Non-pigmented ciliary epithelial cell (primary cell): ENCODE measurements at regions not wholly inside any gene's neighbourhood (a gene's known extent, or its start where the extent isn't known, plus 50 kb on each side); places are given as distances from the start of the nearest gene placed in this dataset.
A peak's percentile ranks its signal among the peaks of the same experiment; 100 is the strongest.

Experiments
- DNase-seq: peaks from one replicate; pipeline ENCODE4 v3.0.0-alpha.2; 2010; ENCODE audit warnings: low read depth

DNA sequence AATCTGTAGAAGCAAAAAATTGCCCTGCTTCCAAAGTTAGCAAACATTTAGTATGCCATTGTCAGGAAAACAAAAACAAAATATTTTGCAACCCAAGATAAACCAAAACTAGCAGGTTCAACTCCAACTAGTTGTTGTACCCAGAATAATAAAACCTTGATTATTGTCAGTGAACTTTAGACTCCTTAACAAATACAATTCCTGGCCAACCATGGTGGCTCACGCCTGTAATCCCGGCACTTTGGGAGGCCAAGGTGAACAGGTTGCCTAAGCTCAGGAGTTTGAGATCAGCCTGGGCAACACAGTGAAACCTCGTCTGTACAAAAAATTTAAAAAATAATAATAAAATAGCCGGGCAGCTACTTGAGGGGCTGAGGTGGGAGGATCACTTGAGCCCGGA lies 53.6 kb upstream of the EPCAM start:
- DNase-seq: no peak

DNA sequence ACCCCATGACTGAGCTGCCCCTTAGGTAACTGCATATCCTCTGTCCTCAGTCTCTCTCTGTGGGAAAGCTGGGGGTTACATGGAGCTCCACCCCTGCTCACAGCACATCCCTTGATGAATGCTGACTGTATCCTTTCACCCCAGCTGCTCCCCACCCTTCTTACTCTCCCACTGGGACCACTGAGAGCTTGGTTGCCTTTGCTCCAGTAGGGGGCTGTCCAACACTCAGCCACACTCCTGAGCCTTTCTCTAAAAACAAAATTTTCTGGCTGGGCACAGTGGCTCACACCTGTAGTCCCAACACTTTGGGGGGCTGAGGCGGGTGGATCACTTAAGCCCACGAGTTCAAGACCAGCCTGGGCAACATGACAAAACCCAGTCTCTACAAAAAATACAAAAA lies 55.4 kb upstream of the EPCAM start:
- no peak for DNase-seq

DNA sequence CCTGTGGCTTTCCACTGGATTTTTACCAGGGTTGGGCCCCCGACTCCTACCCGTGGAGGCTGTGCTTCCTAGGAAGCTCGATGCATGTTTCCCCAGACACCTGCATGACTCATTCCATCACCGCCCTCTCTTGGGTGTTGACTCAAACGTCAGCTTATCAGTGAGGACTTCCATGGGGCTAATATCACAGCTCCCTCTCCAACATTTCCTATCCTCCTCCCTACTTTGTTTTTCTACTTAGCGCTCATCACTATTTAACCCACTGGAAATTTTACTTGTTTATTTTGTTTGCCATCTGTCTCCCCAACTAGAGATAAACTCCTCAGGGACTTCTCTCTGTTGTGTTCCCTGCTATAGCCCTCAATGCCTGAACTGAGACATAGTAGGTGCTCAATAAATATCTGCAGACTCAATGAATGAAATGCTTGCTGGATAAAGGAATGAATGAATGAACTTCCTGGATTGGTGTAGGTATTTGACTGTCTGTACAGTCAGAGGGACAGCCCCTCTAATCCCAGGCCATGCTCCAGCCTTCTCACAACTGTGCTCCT lies 55.9 kb upstream of the EPCAM start:
- no peak for DNase-seq

DNA sequence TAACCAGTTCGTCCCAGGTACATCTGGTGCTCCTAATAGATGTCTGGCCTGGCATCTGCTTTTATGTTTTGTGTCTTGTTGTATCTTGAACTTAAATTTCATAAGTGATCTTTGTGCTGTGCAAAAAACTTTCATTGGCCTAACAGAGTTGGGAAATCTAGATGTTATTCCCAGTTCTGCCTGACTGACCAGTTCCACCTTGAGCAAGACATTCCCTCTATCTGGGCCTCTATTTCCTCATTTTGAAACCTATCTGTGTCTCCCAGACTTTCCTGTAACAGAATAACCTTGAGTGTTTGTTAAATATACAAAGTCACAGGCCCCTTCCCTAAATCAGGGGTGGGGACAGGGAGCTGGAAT lies 56.6 kb upstream of the EPCAM start:
- DNase-seq: no peak

DNA sequence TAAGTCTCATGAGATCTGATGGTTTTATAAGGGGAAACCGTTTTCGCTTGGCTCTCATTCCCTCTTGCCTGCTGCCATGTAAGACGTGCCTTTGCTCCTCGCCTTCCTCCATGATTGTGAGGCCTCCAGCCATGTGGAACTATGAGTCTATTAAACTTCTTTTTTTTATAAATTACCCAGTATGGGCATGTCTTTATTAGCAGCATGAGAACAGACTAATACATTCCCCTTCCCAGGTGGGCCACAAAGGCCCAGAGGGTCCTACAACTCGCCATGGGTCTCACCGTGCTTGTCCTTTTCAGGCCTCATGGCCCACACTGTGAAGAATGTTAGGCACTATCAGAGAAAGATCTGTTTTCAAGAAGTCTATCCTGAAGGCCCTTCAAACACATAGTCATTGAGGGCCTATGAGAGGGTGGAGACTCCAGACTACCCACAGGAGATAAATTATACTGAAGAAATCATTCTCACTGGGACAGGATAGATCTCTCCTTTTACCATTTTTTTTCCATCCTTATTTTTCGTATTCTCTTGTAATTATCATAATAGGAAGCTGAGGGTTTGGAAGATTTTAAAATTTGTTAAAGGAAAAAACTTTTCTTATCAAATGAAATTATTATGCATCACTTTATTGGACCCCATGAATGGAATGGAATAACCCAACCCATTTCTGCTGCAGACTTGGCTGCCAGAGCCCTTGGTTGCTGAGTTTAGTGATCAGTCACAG lies 57.2 kb upstream of the EPCAM start:
- no peak for DNase-seq

DNA sequence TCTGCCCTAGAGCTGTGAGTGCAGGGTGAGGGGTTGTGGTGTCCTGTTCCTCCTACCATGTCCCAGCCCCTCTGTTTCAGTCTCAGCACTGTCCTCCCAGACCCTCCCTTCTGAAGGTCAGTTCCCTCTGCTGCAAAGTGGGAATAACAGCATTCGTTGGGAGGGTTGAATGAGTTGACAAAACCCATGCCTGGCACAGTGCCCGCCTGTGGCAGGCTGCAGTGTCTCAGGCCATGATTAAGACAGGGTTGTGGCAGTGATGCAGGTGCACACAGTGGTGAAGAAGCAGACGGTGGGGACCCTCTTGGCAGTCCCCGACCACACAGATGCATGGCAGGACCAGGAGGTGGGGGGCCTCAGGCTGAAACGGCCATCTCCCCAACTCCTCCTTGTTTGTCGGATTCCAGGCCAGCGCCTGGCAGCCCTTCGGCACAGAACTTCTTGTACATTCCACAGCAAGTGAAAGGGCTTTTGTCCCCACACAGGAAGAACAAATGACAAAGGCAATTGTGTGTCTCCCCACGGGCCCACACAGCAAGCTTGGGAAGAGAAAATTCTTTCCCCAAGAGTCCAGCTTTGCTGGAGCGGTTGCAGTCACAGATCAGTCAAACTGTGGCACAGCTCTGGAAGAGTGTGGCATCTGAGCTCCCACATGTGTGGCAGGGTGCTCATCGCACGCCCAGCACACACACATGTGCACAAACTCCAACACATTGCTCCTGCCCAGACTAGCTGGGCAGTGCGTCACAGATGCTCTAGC lies 58.1 kb upstream of the EPCAM start:
- DNase-seq: no peak

DNA sequence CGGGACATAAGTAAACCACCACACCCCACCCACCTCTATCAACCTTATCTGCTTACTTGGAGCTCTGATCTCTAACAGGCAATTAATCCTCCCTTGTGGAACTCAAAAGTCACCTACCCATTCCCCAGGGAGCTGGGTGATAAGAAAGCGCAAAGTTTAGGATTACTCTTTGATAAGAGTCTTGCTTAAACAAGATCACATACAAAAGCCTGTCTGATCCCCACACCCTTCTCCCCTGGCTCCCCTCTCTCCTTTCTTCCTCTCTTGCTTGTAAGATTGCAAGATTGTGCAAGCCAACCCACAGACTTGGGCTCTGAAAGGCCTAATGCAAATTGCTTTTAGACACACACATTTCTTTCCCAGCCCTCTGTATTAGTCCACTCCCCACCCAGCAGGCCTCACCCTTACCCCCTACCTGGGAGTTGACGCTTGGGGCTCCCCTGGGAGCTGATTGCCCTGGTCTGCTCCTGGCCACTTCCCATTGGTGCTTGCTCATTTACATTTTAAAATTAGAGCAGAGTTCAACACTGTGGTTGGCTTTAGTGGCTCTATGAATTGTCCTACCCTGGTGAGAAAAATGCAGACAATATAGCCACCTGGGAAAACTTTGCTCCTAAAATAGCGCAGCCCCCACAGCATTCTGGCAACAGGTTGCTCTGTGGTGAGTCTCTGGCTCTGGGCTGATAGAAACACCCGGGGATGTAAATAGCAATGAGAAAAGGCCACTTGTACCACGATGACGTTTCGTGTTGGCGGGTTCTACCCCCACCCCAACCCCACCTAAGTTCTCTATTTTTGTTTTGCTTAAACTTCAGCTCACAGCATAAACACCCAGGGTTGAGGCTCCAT lies 58.9 kb upstream of the EPCAM start:
- DNase-seq: no peak

DNA sequence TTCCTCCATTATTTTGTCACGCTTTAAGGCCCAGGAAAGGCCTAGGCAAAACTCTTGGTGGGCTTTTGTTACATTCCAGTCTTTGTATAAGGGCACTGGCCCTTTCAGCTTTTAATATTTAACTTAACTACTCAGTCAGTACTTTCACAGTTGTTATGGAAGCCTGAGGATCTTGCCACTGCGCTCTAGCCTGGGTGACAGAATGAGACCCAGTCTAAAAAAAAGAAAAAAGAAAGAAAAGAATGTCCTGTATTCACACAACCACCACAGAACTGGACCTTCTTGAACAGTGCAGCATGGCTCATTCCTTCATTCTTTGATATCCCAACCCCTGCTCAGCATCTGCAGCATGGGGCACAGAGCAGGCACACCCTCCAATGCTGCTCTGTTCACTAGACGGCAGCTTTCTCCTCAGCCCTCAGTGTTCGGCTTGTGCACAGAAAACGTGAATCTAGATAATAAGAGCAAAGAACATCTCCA lies 59.6 kb upstream of the EPCAM start:
- no peak for DNase-seq

DNA sequence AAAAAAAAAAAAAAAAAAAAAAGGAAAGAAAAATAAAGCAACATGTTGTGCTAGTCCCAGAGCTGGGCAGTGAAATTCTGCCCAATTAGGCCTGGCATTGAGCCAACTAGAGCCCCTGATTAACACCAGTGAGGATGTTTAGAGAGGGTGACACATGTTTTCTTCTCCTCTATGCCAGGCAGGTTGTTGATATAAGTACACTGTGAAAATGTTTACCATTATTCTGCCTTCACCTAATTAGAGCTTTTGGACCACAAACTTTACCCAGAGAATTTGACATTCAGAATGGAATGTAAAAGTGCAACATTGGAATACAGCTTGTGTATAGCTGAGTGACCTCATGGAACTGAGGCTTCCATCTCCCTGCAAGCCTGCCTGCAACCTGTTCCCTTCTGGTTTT lies 62.0 kb upstream of the EPCAM start:
- no peak for DNase-seq

DNA sequence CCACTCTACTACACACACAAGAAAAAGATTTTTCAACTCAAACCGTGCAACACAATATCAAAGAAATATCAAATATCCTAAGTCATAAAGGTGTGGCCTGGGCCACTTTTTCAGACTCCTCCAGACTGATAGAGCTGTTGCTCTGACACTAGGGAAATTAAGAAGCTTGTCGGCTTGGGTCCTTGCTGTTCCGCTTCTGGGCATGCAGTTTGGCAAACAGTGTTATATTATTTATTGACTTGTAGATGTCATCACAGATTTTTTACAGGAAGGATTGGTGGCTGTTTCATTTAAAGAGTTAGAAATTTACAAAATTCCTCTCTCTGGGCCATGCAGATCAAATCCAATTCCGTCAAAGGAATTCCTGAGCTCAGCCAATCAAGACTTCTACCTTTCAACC lies 64.5 kb upstream of the EPCAM start:
- no peak for DNase-seq

DNA sequence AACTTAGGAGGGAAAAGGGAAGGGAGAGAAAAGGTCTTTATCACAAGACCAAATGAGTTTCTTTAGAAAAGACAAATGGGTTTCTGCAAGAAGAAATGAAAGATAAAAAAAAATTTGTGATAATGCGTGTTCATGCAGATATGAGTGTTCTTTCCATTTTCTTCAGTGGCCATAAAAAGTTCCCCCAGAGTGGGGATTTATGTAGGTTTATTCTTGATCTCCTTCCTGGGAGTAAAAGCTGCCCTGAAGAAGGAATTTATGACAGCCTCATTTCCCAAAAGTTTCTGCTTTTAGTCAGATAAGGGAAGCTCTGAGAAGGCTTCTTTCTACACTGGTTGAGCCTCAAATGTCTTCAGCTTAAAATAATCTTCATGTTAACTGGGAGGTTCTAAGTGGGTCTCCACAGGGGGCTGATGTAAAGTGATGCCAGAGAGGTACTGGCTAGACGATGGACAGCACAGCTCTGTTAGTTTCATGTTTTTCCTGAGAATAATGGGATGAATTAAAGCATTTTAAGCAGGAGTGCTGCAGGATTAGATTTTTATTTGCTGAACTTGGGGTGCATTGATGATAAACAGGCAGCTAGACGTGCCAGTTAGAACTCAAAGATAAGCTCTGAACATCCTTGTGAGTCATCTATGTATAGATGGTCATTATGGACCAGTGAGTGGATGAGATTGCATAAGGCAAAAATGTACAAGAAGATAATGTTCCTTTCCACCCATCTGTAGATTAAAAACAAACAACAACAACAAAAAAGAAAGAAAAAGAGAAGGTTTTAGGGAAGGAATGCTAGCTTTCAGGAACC lies 65.6 kb upstream of the EPCAM start:
- DNase-seq: no peak

DNA sequence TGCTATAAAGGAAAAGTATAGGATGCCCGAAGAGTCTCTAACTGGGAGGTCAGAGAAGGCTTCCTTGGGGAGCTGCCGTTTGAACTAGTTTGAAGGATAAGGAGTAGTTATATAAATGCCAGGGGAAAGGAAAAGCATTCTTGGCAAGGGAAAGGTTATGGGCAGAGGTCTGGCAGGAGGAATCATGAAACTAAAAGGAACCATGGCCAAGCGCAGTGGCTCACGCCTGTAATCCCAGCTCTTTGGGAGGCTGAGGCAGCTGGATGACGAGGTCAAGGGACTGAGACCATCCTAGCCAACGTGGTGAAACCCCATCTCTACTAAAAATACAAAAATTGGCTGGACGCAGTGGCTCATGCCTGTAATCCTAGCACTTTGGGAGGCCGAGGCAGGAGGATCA lies 66.8 kb upstream of the EPCAM start:
- DNase-seq: no peak

DNA sequence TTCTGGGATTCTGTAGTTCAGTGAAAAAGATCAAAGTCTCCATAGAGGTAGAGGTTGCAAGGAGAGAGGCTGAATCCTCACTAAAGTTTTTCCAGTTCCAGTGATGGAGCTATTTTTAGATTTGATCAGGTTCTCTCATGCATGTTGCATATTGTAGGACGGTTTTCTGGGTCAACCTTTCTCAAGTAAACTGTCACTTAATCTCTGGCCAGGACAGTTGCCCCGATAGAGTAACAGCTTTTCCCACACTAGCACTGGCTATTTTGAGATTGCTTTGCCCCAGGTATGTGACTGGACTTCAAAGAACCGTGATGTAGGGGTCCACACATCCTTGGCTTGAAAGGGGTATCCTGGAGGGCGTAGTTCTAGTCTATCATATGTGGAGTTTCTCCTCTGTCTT lies 67.4 kb upstream of the EPCAM start:
- DNase-seq: no peak

DNA sequence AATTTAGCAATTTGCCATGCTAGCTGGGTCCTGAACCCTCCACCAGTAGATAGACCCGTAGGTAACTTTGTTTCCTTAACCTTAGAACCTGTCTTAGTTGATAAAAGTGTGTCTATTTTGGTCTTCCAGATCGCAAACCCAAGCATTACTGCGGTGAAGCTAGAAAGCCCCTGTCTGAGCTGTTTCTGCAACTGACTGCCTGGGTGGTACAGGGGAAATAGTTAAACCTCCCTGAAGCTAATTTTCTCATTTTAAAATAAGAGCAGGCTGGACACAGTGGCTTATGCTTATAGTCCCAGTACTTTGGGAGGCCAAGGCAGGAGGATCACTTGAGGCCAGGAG lies 67.9 kb upstream of the EPCAM start:
- no peak for DNase-seq

DNA sequence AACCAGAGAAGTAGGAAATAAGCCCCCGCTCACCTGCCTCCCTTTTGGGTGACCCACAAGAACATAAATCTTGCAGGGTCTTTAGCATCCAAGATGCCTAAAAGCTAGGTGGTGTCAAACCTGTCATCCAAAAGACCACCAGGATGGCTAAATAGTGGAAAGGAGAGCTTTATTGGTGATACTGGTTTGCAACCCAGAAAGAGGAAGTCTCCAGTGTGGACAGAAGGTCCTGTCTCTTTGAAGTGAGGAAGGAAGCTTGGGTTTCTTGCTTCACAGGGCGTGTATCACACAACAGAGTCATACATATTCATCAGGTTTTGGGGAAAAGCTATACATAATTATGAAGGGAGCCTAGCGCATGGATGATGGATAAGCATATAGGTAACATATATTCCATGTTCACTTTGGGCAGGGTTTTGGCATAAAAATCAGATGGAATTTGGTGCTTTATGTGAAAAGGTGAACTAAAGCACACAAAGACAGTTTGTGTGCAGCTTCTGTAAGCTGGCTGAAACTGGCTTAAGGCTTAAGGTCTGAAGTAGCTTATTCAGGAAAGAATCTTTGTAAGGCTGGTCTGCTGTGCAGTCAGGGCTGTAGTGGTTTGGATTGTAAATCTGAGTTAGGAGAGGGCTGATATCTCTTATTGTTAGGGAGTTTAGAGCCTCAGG lies 68.4 kb upstream of the EPCAM start:
- no peak for DNase-seq

DNA sequence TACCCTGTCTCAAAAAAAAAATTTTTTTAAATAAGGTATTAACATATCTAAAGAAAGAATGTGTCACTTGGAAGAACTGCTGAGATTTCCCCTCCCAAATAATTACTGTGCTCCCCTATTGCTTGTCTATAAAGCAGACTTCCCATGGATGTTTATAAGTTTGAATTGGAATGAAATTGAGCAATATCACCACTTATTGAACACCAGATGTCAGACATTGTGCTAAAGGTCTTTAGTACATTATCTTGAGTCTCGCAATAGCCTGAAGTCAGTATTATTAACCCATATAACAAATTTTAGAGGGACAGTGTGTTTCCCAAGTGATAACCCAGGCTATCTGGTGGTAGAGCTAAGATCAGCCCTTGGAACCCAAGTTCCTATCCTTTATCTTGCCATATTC lies 69.0 kb upstream of the EPCAM start:
- DNase-seq: no peak

DNA sequence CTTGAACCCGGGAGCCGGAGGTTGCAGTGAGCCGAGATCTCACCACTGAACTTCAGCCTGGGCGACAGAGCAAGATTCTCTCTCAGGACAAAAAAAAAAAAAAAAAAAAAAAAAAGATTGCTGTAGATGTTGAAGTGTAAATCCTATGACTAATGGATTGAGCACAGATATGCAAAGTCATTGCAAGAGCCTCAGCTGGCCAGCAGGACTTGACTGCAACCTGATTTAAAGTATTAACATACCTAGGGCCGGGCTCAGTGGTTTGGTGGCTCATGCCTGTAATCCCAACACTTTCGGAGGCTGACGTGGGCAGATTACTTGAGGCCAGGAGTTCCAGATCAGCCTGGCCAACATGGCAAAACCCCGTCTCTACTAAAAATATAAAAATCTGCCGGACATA lies 69.6 kb upstream of the EPCAM start:
- DNase-seq: peak; percentile 86

DNA sequence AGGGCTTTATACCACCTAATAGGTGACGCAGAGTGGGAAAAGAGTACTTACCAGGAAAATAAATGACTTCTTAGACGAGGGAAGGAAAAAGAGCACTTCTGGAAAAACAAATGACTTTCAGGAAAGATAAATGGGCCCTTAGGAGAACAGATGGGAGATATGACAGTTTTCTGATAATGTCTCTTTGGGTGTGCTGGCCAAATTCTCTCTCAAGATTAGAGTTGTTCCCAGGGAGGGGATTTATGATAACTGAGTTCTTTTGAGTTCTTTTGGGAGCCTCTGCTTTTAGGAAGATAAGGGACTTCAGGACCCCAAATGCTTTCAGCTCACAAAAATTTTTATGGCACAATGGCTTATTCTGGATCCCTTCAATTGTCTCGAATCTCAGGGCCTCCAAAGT lies 70.3 kb upstream of the EPCAM start:
- no peak for DNase-seq

DNA sequence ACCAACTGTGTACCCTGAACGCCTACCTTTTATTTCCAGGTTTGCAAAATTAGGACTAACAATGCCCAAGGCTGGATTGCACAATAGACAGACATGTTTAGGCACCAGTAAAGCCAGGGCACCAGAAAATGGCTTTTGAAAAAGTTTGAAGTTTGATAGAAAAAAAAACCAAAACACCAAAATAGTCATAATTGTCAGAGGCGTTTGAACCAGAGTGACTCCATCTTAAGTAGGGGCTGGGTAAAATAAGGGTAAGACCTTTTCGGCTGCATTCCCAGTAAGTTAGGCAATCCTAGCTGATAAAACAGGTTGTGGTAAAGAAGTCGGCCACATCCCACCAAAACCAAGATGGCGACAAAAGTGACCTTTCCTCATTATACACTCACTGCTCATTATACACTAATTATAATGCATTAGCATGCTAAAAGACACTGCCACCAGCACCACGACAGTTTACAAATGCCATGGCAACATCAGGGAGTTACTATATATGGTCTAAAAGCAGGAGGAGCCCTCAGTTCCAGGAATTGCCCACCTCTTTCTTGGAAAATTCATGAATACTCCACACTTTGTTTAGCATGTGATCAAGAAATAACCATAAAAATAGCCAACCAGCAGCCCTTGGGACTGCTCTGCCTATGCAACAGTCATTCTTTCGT lies 71.2 kb upstream of the EPCAM start:
- DNase-seq: no peak

DNA sequence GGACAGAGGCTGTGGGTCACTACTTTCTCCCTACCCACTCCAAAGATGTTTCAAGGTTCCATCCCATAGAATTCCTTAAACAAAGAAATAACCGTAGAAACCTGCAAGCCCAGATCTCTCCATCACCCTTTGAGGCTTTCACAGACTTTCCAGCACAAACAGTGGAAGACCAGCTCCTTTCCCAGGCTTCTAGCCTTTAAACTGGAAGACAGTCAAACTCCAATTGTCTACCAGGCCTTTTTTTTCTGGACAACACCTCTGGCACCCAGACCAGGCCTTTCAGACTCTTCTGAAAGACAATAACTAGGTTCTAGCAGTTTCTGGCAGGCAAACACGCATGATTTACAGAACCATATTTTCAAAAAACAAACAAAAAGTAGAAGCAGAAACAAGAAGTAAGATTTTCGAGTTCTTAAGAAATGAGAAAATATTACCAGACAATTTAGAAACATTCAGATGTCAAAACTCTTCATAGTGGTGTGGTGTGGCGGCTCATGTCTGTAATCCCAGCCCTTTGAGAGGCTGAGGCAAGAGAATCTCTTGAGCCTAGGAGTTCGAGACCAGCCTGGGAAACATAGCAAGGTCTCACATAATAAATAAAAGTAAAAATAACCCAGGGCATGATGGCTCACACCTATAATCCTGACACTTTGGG lies 73.0 kb upstream of the EPCAM start:
- DNase-seq: no peak
